ENCODE measurements at regions not wholly inside any gene's neighbourhood (a gene's known extent, or its start where the extent isn't known, plus 50 kb on each side); places are given as distances from the start of the nearest gene placed in this dataset.

DNA sequence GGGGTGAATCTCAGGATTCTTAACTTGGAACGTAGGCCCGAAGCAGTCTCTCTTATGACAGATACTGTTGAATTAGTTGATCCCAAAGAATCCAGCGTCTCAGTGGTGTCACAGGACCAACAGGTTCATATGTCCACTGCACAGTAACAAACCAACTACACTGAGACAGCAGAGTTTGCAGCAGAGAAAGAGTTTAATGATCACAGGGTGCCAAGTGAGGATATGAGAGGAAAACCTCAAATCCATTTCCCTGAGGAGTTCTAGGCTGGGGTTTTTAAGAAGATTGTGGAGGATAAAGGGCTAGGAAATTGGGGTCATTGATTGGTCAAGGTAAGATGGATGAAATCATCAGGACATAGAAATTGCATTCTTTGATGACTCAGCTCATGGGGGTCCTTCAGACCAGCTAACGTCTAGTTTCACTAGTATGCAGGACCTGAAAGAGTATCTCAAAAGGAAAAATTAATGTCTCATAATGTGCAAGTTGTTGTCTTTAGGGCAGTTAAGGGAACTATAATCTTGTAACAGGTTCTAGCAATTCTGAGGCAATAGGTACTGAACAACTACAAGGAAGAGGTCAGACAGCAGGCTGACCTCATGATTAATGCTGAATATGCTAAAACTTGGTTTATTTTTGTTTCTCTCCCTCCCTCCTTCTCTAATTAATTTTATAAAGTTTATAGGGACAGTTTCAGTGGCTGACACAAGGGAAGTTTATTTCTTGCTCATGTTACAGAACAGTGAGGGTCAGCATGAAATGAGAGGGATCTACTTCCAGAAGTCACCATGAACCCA is 310.9 kb upstream of the NEBL start:
- DNase-seq (ENCODE audit: low read depth) = no peak

GRCh38 chr10:21205328-21205727 is 308.2 kb upstream of the NEBL start:
- DNase-seq (ENCODE audit: low read depth) = no peak

DNA sequence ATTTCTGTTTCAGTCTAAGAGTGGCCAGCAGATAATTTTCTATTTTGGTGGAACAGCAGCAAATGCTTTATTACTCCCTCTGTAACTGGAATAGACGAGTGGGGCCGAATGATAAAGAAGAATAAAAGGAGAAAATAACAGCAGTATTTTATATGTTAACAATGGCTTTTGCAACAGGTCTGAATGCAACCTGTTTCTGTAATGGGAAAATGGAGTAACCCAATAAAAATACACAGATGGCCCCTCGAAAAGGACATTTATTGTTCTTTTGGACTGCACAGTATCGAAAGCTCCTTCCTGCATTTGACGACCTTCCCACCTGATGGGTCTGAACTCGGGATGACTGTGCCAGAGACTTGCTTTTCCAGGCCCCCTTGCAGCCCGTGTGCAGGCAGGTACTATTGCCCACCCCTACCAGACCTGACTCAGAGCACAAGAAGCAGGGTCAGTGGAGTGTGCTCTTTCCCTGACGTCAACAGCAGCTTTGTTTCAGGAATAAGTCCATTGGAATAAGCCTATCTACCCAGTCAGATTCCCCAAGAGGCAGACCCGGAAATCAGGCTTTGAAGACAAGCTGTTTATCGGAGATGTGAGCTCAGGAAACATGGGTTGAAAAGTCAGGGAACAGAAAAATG is 306.5 kb upstream of the NEBL start:
- DNase-seq (ENCODE audit: low read depth) = no peak

- no peak for DNase-seq (ENCODE audit: low read depth)
Observed at GRCh38 chr10:21202776-21203462, 305.8 kb upstream of the NEBL start.

GRCh38 chr10:21199501-21199900 is 302.4 kb upstream of the NEBL start:
- no peak for DNase-seq (ENCODE audit: low read depth)

- DNase-seq (ENCODE audit: low read depth) = no peak
Observed at GRCh38 chr10:21197838-21198237, 300.7 kb upstream of the NEBL start.

DNA sequence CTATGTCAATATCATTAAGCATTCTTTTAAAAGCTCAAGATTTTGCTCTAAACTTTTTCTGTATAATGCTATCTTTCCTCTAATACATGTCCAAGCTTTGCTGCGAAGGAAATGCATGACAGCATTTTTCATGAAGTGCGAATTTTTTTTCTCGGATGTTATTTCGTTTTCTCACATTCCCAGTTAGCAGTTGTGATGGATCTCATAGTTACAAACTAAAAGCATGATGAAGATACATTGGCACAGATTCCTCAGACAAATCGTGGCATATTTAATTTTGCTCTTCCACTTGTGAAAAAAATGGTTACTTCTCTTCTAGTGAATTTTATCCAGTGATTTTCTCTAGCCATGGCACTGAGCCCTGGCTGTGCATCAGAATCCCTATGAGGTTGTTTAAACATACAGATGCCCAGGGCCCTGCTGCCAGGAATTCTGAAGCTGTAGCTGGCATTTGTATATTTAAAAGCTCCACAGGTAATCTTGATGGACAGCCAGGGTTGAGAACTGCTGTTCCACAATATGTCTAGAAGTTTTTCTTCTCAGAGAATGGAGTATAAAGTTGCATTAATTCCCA is 299.8 kb upstream of the NEBL start:
- no peak for DNase-seq (ENCODE audit: low read depth)

DNA sequence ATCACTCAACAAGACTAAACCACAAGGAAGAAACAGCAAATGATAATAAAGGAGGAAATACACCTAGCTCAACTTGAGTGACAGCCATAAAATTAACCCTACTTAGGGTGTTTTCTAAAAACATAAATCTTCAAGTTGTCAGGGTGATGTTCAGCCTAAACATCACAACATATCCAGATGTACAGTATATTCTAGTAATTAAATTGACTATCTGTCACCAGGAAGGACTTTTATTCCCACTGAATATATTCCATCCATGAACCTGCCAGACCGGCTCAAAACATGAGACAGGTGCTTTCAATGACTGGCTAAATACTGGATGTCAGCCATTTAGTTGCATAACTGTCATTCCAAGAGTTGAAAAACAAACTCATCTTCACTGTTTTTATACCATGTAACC is 298.1 kb upstream of the NEBL start:
- no peak for DNase-seq (ENCODE audit: low read depth)

- DNase-seq (ENCODE audit: low read depth) = no peak
Observed at GRCh38 chr10:21194510-21194993, 297.4 kb upstream of the NEBL start.

GRCh38 chr10:21193196-21193595 is 296.1 kb upstream of the NEBL start:
- no peak for DNase-seq (ENCODE audit: low read depth)

GRCh38 chr10:21191512-21191911 is 294.4 kb upstream of the NEBL start:
- no peak for DNase-seq (ENCODE audit: low read depth)

- no peak for DNase-seq (ENCODE audit: low read depth)
Observed at GRCh38 chr10:21184984-21185383, 287.9 kb upstream of the NEBL start.

DNA sequence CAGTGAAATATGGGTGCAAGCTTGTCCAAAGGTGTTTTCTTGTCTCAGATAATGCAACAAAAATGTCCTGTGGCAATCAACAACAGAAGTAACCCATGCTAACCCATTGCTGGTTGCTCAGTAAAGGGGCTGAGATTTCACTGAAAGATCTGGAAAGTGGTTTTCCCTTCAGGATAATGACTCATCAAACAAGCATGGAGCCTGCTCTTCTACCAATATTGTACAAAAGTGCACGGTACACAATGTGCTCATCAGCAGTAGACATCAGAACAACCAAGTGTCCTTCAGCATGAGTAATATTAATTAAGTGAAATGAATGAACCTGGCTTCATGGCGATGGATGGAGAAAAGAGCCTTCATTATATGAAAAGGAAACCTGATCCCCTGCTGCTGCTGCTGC is 287.1 kb upstream of the NEBL start:
- DNase-seq (ENCODE audit: low read depth) = no peak

GRCh38 chr10:21183025-21183424 is 285.9 kb upstream of the NEBL start:
- no peak for DNase-seq (ENCODE audit: low read depth)

DNA sequence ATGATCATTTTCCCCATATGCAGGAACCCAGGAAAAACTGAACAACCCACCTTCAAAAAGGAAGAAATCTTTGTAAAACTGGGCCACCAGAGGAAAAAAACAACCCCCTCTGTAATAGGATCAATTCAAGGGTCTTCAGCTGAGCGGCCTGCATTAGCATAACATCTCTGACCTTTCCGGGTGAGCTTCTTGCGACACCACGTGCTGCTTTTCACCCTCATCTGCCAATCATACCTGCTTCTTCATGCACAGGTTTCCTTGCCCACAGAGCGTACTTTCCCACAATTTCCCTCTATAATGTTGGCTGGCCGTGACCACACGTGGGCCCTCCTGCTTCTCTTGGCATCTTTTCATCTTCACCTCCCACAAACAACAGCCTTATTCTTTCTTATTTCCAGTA is 284.3 kb upstream of the NEBL start:
- DNase-seq (ENCODE audit: low read depth) = no peak

- no peak for DNase-seq (ENCODE audit: low read depth)
Observed at GRCh38 chr10:21180604-21181003, 283.5 kb upstream of the NEBL start.

GRCh38 chr10:21176934-21177480 is 279.9 kb upstream of the NEBL start:
- DNase-seq (ENCODE audit: low read depth) = no peak

GRCh38 chr10:21175797-21176196 is 278.7 kb upstream of the NEBL start:
- DNase-seq (ENCODE audit: low read depth) = no peak

GRCh38 chr10:21174715-21175495 is 277.8 kb upstream of the NEBL start:
- DNase-seq (ENCODE audit: low read depth) = no peak

- DNase-seq (ENCODE audit: low read depth) = no peak
Observed at GRCh38 chr10:21173802-21174714, 276.9 kb upstream of the NEBL start.

Measured in stromal cell of bone marrow (primary cell).